ENCODE measurements at regions not wholly inside any gene's neighbourhood (a gene's known extent, or its start where the extent isn't known, plus 50 kb on each side); places are given as distances from the start of the nearest gene placed in this dataset.

GRCh38 chr22:47740109-47740805 is 977.8 kb downstream of the TBC1D22A start:
- no peak for DNase-seq
- Histone ChIP-seq H3K9me3 (no peaks in the 10 kb centered on the region), H3K27me3 (peaks cover 0 to 17% (median 0%) of the 10 kb centered on the region in 3 donors)

GRCh38 chr22:47739291-47740015 is 977.0 kb downstream of the TBC1D22A start:
- Histone ChIP-seq H3K4me3 (no peak overlapping the region), H3K4me1 (no peaks in the 10 kb centered on the region), H3K36me3 (no peaks in the 10 kb centered on the region), H3K27ac (no peak overlapping the region), H3K9me3 (no peaks in the 10 kb centered on the region), H3K27me3 (peaks cover 0 to 20% (median 0%) of the 10 kb centered on the region in 3 donors)
- no peak for DNase-seq
- 58 to 77% (median 71%) methylated on average over 13 to 16 of the region's 16 CpGs for WGBS, 5 donors
- intact Hi-C loops (cut with DNase I; ENCODE audit: low total_unique reads): no loop called here
- TF ChIP-seq POLR2A (IDR thresholded peaks at IDR 0.05) (no peak), CTCF (IDR thresholded peaks at IDR 0.05) (no peak), POLR2AphosphoS5 (IDR thresholded peaks at IDR 0.05) (no peak)

More at GRCh38 chr22:47740109-47740805, 977.8 kb downstream of the TBC1D22A start:
- no peak overlapping the region for H3K27ac ChIP-seq
- H3K36me3 ChIP-seq: no peaks in the 10 kb centered on the region
- intact Hi-C loops (cut with DNase I; ENCODE audit: low total_unique reads): no loop called here
- TF ChIP-seq CTCF (IDR thresholded peaks at IDR 0.05): no peak
- TF ChIP-seq EP300 (IDR thresholded peaks at IDR 0.05): no peak
- no peak for TF ChIP-seq POLR2A (IDR thresholded peaks at IDR 0.05)
- no peak for TF ChIP-seq POLR2AphosphoS5 (IDR thresholded peaks at IDR 0.05)
- 71 to 85% (median 80%) methylated on average over 8 to 10 of the region's 10 CpGs for WGBS, 5 donors
- H3K4me3 ChIP-seq: no peak overlapping the region
- H3K4me1 ChIP-seq: no peaks in the 10 kb centered on the region

- Histone ChIP-seq H3K27me3 (peaks cover 0 to 23% (median 0%) of the 10 kb centered on the region in 3 donors), H3K36me3 (no peaks in the 10 kb centered on the region), H3K9me3 (no peaks in the 10 kb centered on the region), H3K27ac (no peak overlapping the region), H3K4me3 (no peak overlapping the region), H3K4me1 (no peaks in the 10 kb centered on the region)
- intact Hi-C loops (cut with DNase I; ENCODE audit: low total_unique reads): no loop called here
- no peak for DNase-seq
- TF ChIP-seq EP300 (IDR thresholded peaks at IDR 0.05) (no peak), CTCF (IDR thresholded peaks at IDR 0.05) (no peak), POLR2AphosphoS5 (IDR thresholded peaks at IDR 0.05) (no peak), POLR2A (IDR thresholded peaks at IDR 0.05) (no peak)
- WGBS, 5 donors: 58 to 60% (median 59%) methylated on average over 8 of the region's 8 CpGs
Measured at GRCh38 chr22:47738472-47739013, 976.1 kb downstream of the TBC1D22A start.

- no peaks in the 10 kb centered on the region for H3K36me3 ChIP-seq
- H3K27ac ChIP-seq: no peak overlapping the region
- peaks cover 0 to 5% (median 2%) of the 10 kb centered on the region in 4 donors for H3K9me3 ChIP-seq
- no peak for DNase-seq
- intact Hi-C loops (cut with DNase I; ENCODE audit: low total_unique reads): no loop called here
- no peak overlapping the region for H3K4me3 ChIP-seq
- peaks cover 0 to 27% (median 0%) of the 10 kb centered on the region in 3 donors for H3K27me3 ChIP-seq
- WGBS, 5 donors: 67 to 84% (median 76%) methylated on average over 15 of the region's 15 CpGs
- H3K4me1 ChIP-seq: no peaks in the 10 kb centered on the region
- TF ChIP-seq EP300 (IDR thresholded peaks at IDR 0.05): no peak
- TF ChIP-seq CTCF (IDR thresholded peaks at IDR 0.05): no peak
- TF ChIP-seq POLR2A (IDR thresholded peaks at IDR 0.05): no peak
- TF ChIP-seq POLR2AphosphoS5 (IDR thresholded peaks at IDR 0.05): no peak
Measured at GRCh38 chr22:47736186-47737034, 974.0 kb downstream of the TBC1D22A start.
